Lower lobe of right lung (tissue), 2 donors: ENCODE measurements at regions not wholly inside any gene's neighbourhood (a gene's known extent, or its start where the extent isn't known, plus 50 kb on each side); places are given as distances from the start of the nearest gene placed in this dataset.

ENCODE experiments used
- ATAC-seq, 2 donors: fragments of 200-7000 bp; cut with Tn5 transposase; one replicate each; pipeline ENCODE4 v1.9.1; 2020 to 2022; ENCODE audit warnings: mild to moderate bottlenecking in 2 of 2, moderate library complexity in 2 of 2
- DNase-seq: peaks from one replicate; pipeline ENCODE4 v3.0.0-alpha.2; 2020
- H3K27ac ChIP-seq: fragments of 200-600 bp; one replicate; pipeline ENCODE4 v1.8.0; 2022
- H3K27me3 ChIP-seq: fragments of 200-600 bp; one replicate; pipeline ENCODE4 v1.8.0; 2022; ENCODE audit warnings: low read depth
- H3K36me3 ChIP-seq: fragments of 200-600 bp; one replicate; pipeline ENCODE4 v1.8.0; 2022; ENCODE audit warnings: mild to moderate bottlenecking
- H3K4me1 ChIP-seq: fragments of 200-600 bp; one replicate; pipeline ENCODE4 v1.8.0; 2022
- H3K4me3 ChIP-seq: fragments of 200-600 bp; one replicate; pipeline ENCODE4 v1.8.0; 2022; ENCODE audit warnings: mild to moderate bottlenecking
- H3K9me3 ChIP-seq: fragments of 200-600 bp; one replicate; pipeline ENCODE4 v1.8.0; 2022
- CTCF ChIP-seq: fragments of 200-600 bp; IDR thresholded peaks from one replicate; pipeline ENCODE4 v1.8.0; 2022; ENCODE audit warnings: antibody characterized with exemption, mild to moderate bottlenecking
- intact Hi-C: fragments of 100-400 bp; cut with DNase I; formaldehyde crosslinking; loops from one replicate; pipeline ENCODE4 v1.11.0; 2022
- donor health status: DM: no; HTN: yes; CAD: no; lungs with severe emphysema.

- Histone ChIP-seq H3K27ac (no peak overlapping the region), H3K9me3 (no peaks in the 10 kb centered on the region), H3K36me3 (no peaks in the 10 kb centered on the region), H3K4me3 (no peak overlapping the region), H3K27me3 (peaks cover 18% of the 10 kb centered on the region), H3K4me1 (peaks cover 18% of the 10 kb centered on the region)
- TF ChIP-seq CTCF = no peak
- intact Hi-C loops = no loop called here
- peak; percentile 37 for DNase-seq
- no peak for ATAC-seq
Measured at GRCh38 chr11:69922015-69922595, 102.9 kb upstream of the FGF3 start.

GRCh38 chr11:69922596-69923111, 103.4 kb upstream of the FGF3 start:
- H3K27ac ChIP-seq = no peak overlapping the region
- H3K4me1 ChIP-seq = peaks cover 18% of the 10 kb centered on the region
- no peak for TF ChIP-seq CTCF
- DNase-seq (peak; percentile 23), ATAC-seq (no peak)
- no peaks in the 10 kb centered on the region for H3K9me3 ChIP-seq
- H3K4me3 ChIP-seq = no peak overlapping the region
- no peaks in the 10 kb centered on the region for H3K36me3 ChIP-seq
- peaks cover 18% of the 10 kb centered on the region for H3K27me3 ChIP-seq
- intact Hi-C loops = no loop called here

- DNase-seq (peak; percentile 20), ATAC-seq (no peak)
- no peak overlapping the region for H3K27ac ChIP-seq
- no peaks in the 10 kb centered on the region for H3K36me3 ChIP-seq
- no peak overlapping the region for H3K4me3 ChIP-seq
- TF ChIP-seq CTCF = no peak
- H3K4me1 ChIP-seq = peaks cover 15% of the 10 kb centered on the region
- H3K27me3 ChIP-seq = peaks cover 21% of the 10 kb centered on the region
- no peaks in the 10 kb centered on the region for H3K9me3 ChIP-seq
- intact Hi-C loops = no loop called here
Measured at GRCh38 chr11:69923196-69923595, 104.0 kb upstream of the FGF3 start.

- H3K4me1 ChIP-seq = peaks cover 9% of the 10 kb centered on the region
- H3K4me3 ChIP-seq = no peak overlapping the region
- H3K27me3 ChIP-seq = peaks cover 16% of the 10 kb centered on the region
- no peaks in the 10 kb centered on the region for H3K36me3 ChIP-seq
- ATAC-seq (no peak), DNase-seq (peak; percentile 21)
- no peak for TF ChIP-seq CTCF
- H3K9me3 ChIP-seq = no peaks in the 10 kb centered on the region
- H3K27ac ChIP-seq = no peak overlapping the region
- intact Hi-C loops = no loop called here
Measured at GRCh38 chr11:69923641-69924307, 104.6 kb upstream of the FGF3 start.

GRCh38 chr11:69924308-69925161, 105.3 kb upstream of the FGF3 start:
- DNase-seq = no peak
- Histone ChIP-seq H3K9me3 (no peaks in the 10 kb centered on the region), H3K27me3 (peaks cover 9% of the 10 kb centered on the region), H3K4me1 (peaks cover 5% of the 10 kb centered on the region), H3K4me3 (no peak overlapping the region), H3K36me3 (no peaks in the 10 kb centered on the region), H3K27ac (no peak overlapping the region)
- no peak for ATAC-seq
- intact Hi-C loops = no loop called here
- no peak for TF ChIP-seq CTCF
